ENCODE measurements at regions not wholly inside any gene's neighbourhood (a gene's known extent, or its start where the extent isn't known, plus 50 kb on each side); places are given as distances from the start of the nearest gene placed in this dataset.

DNA sequence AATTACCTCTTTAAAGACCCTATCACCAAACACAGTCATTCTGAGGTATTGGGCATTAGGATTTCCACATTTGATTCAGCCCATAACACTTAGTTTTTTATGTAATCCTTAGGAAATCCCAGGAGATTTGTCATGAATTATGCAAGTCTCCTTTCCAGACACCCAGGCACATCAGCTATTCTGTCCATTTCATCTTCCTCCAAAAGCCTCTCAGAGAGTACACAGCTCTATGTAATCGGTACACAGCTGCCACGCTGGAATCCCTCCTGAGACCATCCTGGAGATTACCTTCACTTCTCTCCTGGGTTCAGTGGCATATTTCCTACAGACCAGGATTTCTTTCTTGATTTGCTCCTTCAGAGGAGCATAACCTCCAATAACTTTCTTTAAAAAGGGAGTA lies 2309.8 kb upstream of the WWC1 start:
- Mint-ChIP-seq H3K36me3 (no peaks in the 10 kb centered on the region), H3K27ac (no peak overlapping the region), H3K4me3 (no peak overlapping the region), H3K9me3 (peaks cover 17% of the 10 kb centered on the region), H3K4me1 (no peaks in the 10 kb centered on the region), H3K27me3 (no peaks in the 10 kb centered on the region)

DNA sequence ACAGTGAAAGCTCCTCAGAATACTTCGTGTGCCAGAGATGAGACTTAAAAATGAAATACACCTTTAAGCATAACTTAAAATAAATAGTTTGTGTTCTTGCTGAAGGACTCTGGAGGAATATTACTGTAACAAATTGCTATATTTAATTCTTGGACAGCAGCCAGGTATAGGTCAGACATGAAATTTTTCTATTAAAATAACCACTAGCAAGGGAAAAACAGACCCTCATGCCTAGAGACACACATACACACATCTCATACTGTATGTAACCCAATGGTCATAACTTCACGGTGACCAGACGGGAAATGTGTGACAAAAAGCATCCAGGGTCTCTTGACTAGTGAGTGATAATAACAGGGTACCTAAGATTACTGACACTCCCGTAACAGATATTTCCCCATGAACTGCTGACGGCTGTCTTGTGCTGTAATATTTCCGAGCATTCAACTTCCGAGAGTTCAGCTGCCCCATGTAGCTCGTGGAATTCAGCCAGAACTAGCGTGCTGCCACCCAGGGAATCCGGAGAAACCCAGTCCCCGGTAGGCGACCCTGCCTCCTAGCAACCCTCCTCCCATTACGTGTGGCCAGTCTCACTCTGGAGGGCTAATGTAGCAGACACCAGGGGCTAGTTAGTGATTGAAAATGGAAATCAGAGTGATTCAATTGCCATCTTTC lies 2295.1 kb upstream of the WWC1 start:
- no peaks in the 10 kb centered on the region for H3K27me3 Mint-ChIP-seq
- H3K4me1 Mint-ChIP-seq, result no peaks in the 10 kb centered on the region
- H3K4me3 Mint-ChIP-seq, result no peak overlapping the region
- no peak overlapping the region for H3K27ac Mint-ChIP-seq
- no peaks in the 10 kb centered on the region for H3K36me3 Mint-ChIP-seq
- peaks cover 19% of the 10 kb centered on the region for H3K9me3 Mint-ChIP-seq

DNA sequence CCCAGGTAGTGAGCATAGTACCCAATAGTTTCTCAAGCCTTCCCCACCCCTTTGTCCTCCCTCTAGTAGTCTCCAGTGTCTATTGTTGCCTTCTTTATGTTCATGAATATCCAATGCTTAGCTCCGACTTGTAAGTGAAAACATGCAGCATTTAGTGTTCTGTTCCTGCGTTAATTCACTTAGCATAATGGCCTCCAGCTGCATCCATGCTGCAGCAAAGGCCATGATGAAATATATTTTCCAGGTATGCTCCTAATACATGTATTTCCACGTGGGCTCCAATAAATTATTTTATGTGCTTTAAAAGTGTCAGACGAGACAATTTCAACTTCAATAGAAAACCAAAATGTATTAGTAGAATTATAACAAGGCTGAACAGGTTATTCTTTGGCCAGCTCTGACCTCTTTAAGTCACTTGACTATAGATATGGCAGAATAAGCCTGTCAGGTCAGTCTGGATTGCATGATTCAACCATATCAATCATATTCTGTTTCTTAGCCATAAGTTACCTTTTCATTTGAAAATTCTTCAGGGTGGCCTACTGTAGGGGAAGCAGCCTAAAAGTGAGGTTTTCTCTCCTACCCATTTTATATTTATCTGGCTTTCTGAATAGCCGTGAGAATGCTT lies 2291.6 kb upstream of the WWC1 start:
- H3K9me3 Mint-ChIP-seq, result peaks cover 12% of the 10 kb centered on the region
- no peaks in the 10 kb centered on the region for H3K4me1 Mint-ChIP-seq
- no peaks in the 10 kb centered on the region for H3K27me3 Mint-ChIP-seq
- no peak overlapping the region for H3K27ac Mint-ChIP-seq
- no peaks in the 10 kb centered on the region for H3K36me3 Mint-ChIP-seq
- no peak overlapping the region for H3K4me3 Mint-ChIP-seq

DNA sequence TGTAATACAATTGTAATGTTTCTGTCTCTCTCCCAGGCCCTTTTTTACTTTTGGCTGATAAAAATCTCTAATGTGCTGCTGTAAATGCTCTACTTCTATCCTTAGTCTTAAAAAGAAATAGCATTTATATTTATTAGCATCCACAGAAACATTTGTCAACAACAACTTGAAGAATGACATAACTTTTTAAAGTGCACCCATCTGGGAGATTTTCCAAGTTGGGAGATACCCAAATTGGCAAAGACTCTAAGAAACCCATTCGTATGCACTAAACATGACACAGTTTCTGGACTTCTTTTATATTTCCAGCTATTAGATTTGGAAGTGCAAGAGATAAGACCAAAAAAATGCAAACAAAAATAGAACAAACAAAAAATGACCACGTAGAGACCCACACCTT lies 2287.4 kb upstream of the WWC1 start:
- Mint-ChIP-seq H3K27ac (no peak overlapping the region), H3K9me3 (peaks cover 12% of the 10 kb centered on the region), H3K4me3 (no peak overlapping the region), H3K36me3 (no peaks in the 10 kb centered on the region), H3K27me3 (no peaks in the 10 kb centered on the region), H3K4me1 (no peaks in the 10 kb centered on the region)

DNA sequence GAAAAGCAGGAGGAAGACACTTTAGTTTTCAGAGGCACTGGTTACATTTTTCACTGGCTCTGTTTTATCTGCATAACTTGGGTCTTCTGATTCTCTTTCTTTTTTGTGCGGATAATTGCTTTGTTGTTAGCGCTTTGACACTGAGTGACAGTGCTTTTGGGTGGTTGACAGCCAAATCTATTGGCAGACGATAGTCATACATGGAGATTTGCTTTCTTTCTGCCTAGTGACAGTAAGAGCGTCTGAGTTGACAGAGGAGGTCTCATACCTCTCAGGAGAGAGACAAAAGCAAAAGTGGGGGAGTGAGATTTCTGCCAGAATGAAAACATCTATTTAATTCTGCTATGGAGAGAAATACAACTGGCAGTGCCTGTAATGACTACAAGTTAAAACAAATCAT lies 2278.0 kb upstream of the WWC1 start:
- Mint-ChIP-seq H3K4me1 (no peaks in the 10 kb centered on the region), H3K4me3 (no peak overlapping the region), H3K27ac (no peak overlapping the region), H3K36me3 (no peaks in the 10 kb centered on the region), H3K9me3 (peaks cover 5% of the 10 kb centered on the region), H3K27me3 (no peaks in the 10 kb centered on the region)

DNA sequence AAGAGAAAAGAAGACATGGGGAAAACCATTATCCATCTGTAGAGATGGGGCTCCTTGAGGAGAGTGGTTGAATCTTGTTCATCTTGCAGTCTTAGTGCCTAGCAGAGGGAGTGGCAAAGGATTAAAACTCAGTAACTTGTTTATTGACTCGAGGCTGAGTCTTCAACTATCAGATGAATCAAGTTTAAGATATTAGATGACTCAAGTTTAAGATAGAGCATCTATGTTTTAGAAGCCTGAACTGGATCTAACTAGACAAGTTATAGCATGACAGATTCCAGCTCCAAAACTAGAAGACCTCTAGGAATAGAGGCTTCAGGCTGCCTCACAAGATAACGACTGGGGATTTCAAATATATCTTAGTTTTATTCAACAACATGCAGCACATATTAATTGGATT lies 2277.2 kb upstream of the WWC1 start:
- no peak overlapping the region for H3K27ac Mint-ChIP-seq
- H3K9me3 Mint-ChIP-seq, result peaks cover 5% of the 10 kb centered on the region
- H3K27me3 Mint-ChIP-seq, result no peaks in the 10 kb centered on the region
- no peak overlapping the region for H3K4me3 Mint-ChIP-seq
- H3K4me1 Mint-ChIP-seq, result no peaks in the 10 kb centered on the region
- no peaks in the 10 kb centered on the region for H3K36me3 Mint-ChIP-seq

DNA sequence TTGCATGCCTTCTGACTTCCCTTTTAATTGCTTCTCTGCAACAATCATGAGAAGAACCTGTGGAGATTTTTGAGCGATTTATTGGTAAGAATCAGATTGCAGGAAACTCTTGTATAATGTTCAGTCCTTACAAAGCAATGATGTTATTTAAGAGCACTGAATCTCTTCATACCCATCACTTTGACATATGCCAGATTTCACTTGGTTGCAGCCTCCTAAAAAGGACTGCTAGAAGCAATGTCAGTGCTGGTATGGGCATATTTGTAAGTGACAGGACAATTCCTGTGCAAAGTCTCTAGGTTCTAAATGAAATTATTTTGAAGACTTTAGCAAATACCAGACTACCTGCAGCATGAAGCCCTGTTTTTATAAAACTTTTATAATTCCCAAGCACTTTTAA lies 2272.7 kb upstream of the WWC1 start:
- no peaks in the 10 kb centered on the region for H3K4me1 Mint-ChIP-seq
- H3K4me3 Mint-ChIP-seq, result no peak overlapping the region
- no peaks in the 10 kb centered on the region for H3K27me3 Mint-ChIP-seq
- no peaks in the 10 kb centered on the region for H3K9me3 Mint-ChIP-seq
- H3K36me3 Mint-ChIP-seq, result no peaks in the 10 kb centered on the region
- H3K27ac Mint-ChIP-seq, result no peak overlapping the region

DNA sequence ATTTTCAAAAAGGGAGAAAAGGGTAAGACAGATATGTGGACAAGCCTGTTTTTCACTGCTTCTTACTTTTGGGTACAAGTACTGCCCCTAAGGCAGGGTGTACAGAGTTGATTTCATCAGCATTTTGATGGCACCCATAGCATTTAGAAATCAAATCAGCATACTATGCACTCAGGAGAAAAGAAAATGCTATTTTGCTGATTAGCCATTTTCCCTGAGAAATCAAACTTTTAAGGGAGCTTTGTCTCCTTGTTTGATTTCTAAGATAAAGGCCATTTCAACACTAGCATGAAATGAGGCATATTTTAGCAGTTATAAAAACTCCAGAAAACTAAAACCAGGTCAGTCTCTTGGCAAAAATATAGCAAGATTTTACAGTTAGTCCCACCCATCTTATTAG lies 2269.4 kb upstream of the WWC1 start:
- no peaks in the 10 kb centered on the region for H3K4me1 Mint-ChIP-seq
- H3K27me3 Mint-ChIP-seq, result no peaks in the 10 kb centered on the region
- no peaks in the 10 kb centered on the region for H3K36me3 Mint-ChIP-seq
- no peak overlapping the region for H3K4me3 Mint-ChIP-seq
- no peaks in the 10 kb centered on the region for H3K9me3 Mint-ChIP-seq
- H3K27ac Mint-ChIP-seq, result no peak overlapping the region

DNA sequence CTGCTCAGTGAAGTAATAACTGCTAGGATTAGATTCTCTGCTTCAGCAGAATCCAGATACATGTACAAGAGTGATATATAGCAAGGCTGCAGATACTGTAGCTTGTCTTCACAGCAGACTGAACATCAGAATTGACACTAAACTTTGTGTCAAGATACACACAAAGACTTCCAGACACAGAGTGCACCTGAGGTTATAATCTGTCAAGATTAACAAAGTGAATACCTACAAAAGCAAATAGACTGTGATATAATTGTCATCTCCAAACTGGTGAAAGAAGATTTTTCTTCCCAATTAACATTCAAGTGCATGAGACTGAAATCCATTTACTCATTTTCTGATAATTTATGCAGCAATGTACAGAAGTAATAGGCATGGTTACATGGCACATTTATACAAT lies 2266.5 kb upstream of the WWC1 start:
- Mint-ChIP-seq H3K4me1 (no peaks in the 10 kb centered on the region), H3K4me3 (no peak overlapping the region), H3K36me3 (no peaks in the 10 kb centered on the region)

DNA sequence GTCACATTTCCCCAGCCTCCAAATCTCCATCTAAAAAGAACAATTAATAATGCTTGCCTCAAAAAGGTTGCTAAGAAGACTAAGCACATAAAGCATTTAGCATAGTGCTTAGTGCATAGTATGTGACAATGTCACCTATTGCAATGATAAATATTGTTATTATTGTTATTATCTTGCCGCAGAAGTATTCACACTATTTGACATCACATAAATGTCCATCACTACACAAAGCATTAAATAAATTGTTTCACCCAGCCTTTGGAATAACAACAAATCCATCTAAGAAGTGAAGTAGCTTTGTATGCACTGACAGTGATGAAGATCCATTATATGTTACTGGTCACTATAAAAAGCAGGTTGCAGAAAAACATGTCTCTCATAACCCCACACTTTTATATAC lies 2263.9 kb upstream of the WWC1 start:
- peaks cover 5% of the 10 kb centered on the region for H3K9me3 Mint-ChIP-seq
- no peaks in the 10 kb centered on the region for H3K4me1 Mint-ChIP-seq
- no peaks in the 10 kb centered on the region for H3K27me3 Mint-ChIP-seq
- no peak overlapping the region for H3K4me3 Mint-ChIP-seq
- H3K27ac Mint-ChIP-seq, result no peak overlapping the region
- no peaks in the 10 kb centered on the region for H3K36me3 Mint-ChIP-seq

More for the DNA sequence above, 2266.5 kb upstream of the WWC1 start:
- H3K27me3 Mint-ChIP-seq, result no peaks in the 10 kb centered on the region
- H3K9me3 Mint-ChIP-seq, result peaks cover 5% of the 10 kb centered on the region
- H3K27ac Mint-ChIP-seq, result no peak overlapping the region

DNA sequence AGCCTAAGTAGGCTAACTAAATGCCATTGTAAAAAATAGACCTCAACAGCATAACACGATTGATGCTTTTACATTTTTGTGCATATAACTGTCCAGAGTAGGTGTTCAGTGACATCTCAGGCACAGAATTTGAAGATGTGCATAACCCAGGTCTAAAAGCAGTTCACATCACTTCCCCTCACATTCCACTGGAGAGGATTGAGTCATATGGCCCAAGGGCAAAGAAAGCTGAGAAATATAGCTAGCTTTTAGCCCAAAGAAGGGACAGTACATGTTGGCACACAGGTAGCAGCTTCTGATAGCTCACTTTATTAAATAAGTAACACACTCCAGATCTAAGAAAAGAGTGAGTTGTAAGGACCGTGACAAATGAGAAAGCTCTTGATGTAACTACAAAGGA lies 2259.5 kb upstream of the WWC1 start:
- Mint-ChIP-seq H3K9me3 (peaks cover 5% of the 10 kb centered on the region), H3K27me3 (no peaks in the 10 kb centered on the region), H3K4me3 (no peak overlapping the region), H3K4me1 (no peaks in the 10 kb centered on the region), H3K36me3 (no peaks in the 10 kb centered on the region), H3K27ac (no peak overlapping the region)

DNA sequence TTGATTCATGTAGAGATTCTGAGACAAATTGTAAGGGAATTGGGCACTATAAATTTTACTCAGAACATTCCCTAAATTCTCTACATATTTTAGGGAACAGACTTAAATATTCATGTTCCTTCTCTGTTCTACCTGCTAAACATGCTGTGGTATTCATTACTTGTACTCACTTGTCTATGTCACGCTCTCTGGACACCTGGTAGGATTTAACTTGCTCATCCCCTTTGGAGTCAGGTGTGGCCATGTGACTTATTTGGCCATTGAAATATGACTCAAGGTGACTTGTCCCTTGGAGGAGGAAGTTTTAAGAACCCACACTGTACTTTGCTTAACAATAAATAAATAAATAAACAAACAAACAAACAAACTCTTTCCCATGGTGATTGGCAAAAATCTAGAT lies 2258.8 kb upstream of the WWC1 start:
- Mint-ChIP-seq H3K4me3 (no peak overlapping the region), H3K36me3 (no peaks in the 10 kb centered on the region), H3K27me3 (no peaks in the 10 kb centered on the region), H3K4me1 (no peaks in the 10 kb centered on the region), H3K9me3 (peaks cover 5% of the 10 kb centered on the region), H3K27ac (no peak overlapping the region)

DNA sequence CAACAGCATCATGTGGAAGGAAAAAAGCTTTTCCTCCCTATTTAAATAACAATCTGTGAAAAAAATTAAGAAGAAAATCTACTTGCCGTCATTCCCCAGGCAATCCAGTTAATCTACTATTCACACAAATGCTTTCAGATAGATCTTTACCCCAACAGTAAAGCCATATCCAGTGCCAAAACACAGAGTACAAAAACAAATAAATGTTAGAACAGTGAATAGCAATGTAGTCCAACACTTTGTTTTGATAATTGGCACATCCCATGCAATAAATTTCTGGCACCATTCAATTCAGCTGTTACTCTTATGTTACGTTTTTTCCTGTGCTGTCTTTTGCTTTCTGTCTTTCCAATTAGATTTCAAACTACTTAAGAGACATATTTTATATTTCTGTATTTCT lies 2245.5 kb upstream of the WWC1 start:
- no peaks in the 10 kb centered on the region for H3K36me3 Mint-ChIP-seq
- H3K4me3 Mint-ChIP-seq, result no peak overlapping the region
- H3K27me3 Mint-ChIP-seq, result no peaks in the 10 kb centered on the region
- peaks cover 5% of the 10 kb centered on the region for H3K9me3 Mint-ChIP-seq
- no peak overlapping the region for H3K27ac Mint-ChIP-seq
- no peaks in the 10 kb centered on the region for H3K4me1 Mint-ChIP-seq

DNA sequence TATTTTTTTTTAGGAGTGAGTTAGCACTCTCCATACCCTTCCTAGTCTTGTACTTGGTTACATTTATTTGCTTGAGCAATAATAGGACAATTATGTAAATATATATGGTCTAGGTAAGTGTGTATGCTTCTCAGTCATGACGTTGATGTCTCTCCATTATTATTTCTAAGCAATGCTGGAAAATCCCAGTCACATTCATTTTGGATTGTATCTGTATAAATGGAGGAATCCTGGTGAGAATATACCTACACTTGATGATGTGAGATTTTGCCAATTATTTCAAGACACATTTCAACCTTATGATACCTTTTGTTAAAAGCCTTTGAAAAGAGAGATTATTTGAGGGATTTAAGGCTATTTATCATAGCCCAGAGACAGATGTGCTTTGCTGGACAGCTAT lies 2244.5 kb upstream of the WWC1 start:
- Mint-ChIP-seq H3K36me3 (no peaks in the 10 kb centered on the region), H3K9me3 (peaks cover 5% of the 10 kb centered on the region), H3K4me3 (no peak overlapping the region), H3K4me1 (no peaks in the 10 kb centered on the region), H3K27ac (no peak overlapping the region), H3K27me3 (no peaks in the 10 kb centered on the region)

DNA sequence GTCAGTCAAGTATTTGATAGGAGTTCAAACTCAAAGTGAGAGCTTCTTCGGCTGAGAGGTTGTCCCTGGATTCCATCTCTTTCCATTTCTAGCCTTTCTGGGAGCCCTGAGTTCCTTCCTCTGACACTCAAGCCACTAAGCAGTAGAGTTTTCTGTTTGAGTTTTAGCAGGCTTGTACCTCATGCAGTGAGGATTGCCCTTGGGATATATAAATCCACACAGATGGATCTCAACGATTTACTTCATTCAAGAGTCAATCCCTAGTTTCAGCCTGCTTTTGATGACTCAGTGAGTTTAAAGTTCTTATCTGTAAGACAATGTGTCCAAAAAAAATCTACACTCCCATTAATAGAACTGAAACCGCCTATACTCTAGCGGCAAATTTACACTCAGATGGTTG lies 2240.9 kb upstream of the WWC1 start:
- Mint-ChIP-seq H3K4me3 (no peak overlapping the region), H3K36me3 (no peaks in the 10 kb centered on the region), H3K4me1 (no peaks in the 10 kb centered on the region), H3K27me3 (no peaks in the 10 kb centered on the region), H3K27ac (no peak overlapping the region), H3K9me3 (no peaks in the 10 kb centered on the region)

DNA sequence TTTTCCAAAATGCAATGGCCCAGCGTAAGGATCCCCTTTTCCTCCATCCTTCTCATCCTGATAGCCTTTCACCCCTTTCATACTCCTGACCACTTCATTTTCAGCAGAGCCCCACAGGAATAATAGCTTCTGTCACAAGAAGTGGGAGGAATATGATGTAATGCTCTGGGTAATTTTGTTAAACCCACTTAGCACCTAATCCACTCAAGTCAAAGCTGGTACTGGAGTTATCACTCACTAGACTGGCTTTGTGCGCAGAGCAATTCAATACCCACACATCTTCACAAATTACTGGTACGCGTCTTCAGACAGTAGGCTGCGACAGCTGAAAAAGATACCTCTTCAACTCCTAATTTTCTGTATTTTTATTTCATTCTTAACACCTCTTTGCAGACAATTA lies 2232.8 kb upstream of the WWC1 start:
- no peaks in the 10 kb centered on the region for H3K4me1 Mint-ChIP-seq
- H3K36me3 Mint-ChIP-seq, result no peaks in the 10 kb centered on the region
- peaks cover 6% of the 10 kb centered on the region for H3K9me3 Mint-ChIP-seq
- H3K4me3 Mint-ChIP-seq, result no peak overlapping the region
- H3K27ac Mint-ChIP-seq, result no peak overlapping the region
- H3K27me3 Mint-ChIP-seq, result no peaks in the 10 kb centered on the region

DNA sequence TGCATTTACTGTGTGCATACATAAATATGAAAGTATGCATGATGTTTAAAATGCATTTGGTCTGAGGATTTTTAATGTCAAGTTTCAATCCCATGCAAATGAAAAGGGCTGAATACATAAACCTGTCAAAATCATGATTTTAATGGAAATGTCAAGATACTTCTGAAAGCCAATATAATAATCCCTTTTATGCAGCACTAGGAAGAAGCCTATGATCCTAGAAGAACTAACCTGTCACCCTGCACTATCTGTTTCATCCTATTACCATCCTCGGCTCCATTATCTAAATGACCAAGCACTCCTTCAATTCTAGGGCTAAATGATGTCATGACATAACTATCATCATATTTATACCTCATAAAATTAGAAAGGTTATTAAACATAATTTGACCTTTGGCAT lies 2229.4 kb upstream of the WWC1 start:
- H3K4me3 Mint-ChIP-seq, result no peak overlapping the region
- H3K36me3 Mint-ChIP-seq, result no peaks in the 10 kb centered on the region
- no peaks in the 10 kb centered on the region for H3K27me3 Mint-ChIP-seq
- H3K27ac Mint-ChIP-seq, result no peak overlapping the region
- no peaks in the 10 kb centered on the region for H3K9me3 Mint-ChIP-seq
- no peaks in the 10 kb centered on the region for H3K4me1 Mint-ChIP-seq
